ENCODE measurements at regions not wholly inside any gene's neighbourhood (a gene's known extent, or its start where the extent isn't known, plus 50 kb on each side); places are given as distances from the start of the nearest gene placed in this dataset.

DNA sequence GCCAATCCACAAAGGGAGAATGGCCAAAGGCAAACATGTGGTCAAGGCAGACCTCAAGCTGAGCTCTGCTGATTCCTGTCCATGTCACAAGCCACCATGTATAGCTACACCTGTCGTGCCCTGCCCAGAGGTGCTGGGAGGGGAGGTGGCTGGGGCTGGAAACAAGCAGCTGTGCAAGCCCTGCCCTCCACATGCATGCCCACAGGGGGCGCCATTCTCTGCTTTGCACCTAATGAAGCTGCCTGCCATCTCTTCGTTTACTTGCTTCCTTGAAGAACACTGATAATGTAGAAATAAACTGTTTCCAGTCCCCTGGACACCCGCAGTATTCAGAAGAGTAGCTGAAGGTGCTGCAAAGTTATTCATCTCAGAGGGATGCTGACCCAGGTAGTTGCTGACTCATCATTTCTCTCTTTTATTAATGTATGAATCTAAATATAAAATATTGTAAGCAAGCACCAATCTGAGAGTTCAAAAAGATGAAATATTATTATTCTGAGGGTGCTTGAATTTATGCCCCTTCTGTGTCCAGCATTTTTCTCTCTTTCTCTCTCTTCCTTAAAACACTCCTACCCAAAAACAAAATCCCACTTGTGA, 278.6 kb downstream of the ADGRA3 start:
- peaks cover 14% of the 10 kb centered on the region for H3K4me1 ChIP-seq (ENCODE audit: insufficient read depth, low read length)
- H3K79me2 ChIP-seq (ENCODE audit: insufficient read depth, low read length), result no peaks in the 10 kb centered on the region
- ChIA-PET POLR2A (no interaction called here), CTCF (ENCODE audit: low intra/inter-chr PET ratio, low total read pairs) (no interaction called here)
- no peak overlapping the region for H3K4me2 ChIP-seq (ENCODE audit: low read depth, low read length)
- no peak overlapping the region for H3K4me3 ChIP-seq (replicated peaks in 1 of 3; ENCODE audit: insufficient read depth in 1 of 3, low read depth in 2 of 3, low read length in 3 of 3)
- intact Hi-C loops (cut with micrococcal nuclease; ENCODE audit: unreplicated experiment), result loop anchor here (5.0 to 10.0 kb wide), 3 partner anchors 98 to 455 kb away; partner anchors contain the start of gene GBA3
- ATAC-seq, result peak; percentile 62
- H3K27ac ChIP-seq (ENCODE audit: extremely low read length, insufficient read depth, low read length), result no peak overlapping the region
- FAIRE-seq, result no peak
- no peaks in the 10 kb centered on the region; a peak in 1 of 5 replicates for H3K27me3 ChIP-seq (ENCODE audit: control insufficient read depth in 1 of 2, insufficient read depth in 2 of 2, low read length in 2 of 2)
- H2AFZ ChIP-seq (ENCODE audit: low read length), result no peak overlapping the region
- no TSS peak for BruUV-seq (replicated peaks)
- no peaks in the 10 kb centered on the region for H4K20me1 ChIP-seq (ENCODE audit: insufficient read depth, low read length)
- DNase-seq (ENCODE audit: low spot score), result peak; percentile 15
- H3K9me3 ChIP-seq (ENCODE audit: low read length), result no peaks in the 10 kb centered on the region
- in situ Hi-C loops (cut with HindIII; ENCODE audit: extremely low pct_ligation_motif_present, low pct_unique_long_range_greater_than_20kb), result no loop called here
- WGBS (ENCODE audit: low lambda C conversion rate), result 10% methylated on average over 2 of the region's 4 CpGs
- no peaks in the 10 kb centered on the region for H3K36me3 ChIP-seq (replicated peaks in 1 of 2; ENCODE audit: control insufficient read depth in 1 of 2, insufficient read depth in 2 of 2, low read length in 2 of 2)
- H3K9ac ChIP-seq (ENCODE audit: insufficient read depth, low read depth, low read length), result no peak overlapping the region
- TF ChIP-seq ZNF766 (CRISPR knock-in tag; IDR thresholded peaks at IDR 0.05; ENCODE audit: borderline replicate concordance) (no peak), KMT2A (CRISPR knock-in tag; IDR thresholded peaks at IDR 0.05) (no peak), ZNF615 (CRISPR knock-in tag; IDR thresholded peaks at IDR 0.05; ENCODE audit: borderline replicate concordance) (no peak), STAG1 (CRISPR knock-in tag; IDR thresholded peaks at IDR 0.05) (peak; percentile 44), KLF13 (CRISPR knock-in tag; IDR thresholded peaks at IDR 0.05) (no peak), NAIF1 (CRISPR knock-in tag; IDR thresholded peaks at IDR 0.05; ENCODE audit: borderline replicate concordance) (no peak), XBP1 (CRISPR knock-in tag; IDR thresholded peaks at IDR 0.05) (no peak), SRY (CRISPR knock-in tag; IDR thresholded peaks at IDR 0.05) (no peak), MAFK (conservative IDR thresholded peaks at IDR 0.05 in 1 of 2, IDR thresholded peaks at IDR 0.05 in 1 of 2; ENCODE audit: low read length in 2 of 2) (peak; percentile 98 to 99), ISL2 (CRISPR knock-in tag; IDR thresholded peaks at IDR 0.05) (no peak), MAFF (IDR thresholded peaks at IDR 0.05; ENCODE audit: low read depth, low read length) (peak; percentile 99), ZNF614 (CRISPR knock-in tag; IDR thresholded peaks at IDR 0.05; ENCODE audit: borderline replicate concordance) (no peak), ZNF33A (CRISPR knock-in tag; IDR thresholded peaks at IDR 0.05; ENCODE audit: borderline replicate concordance) (no peak)
- TF ChIP-seq, protein P1, sequence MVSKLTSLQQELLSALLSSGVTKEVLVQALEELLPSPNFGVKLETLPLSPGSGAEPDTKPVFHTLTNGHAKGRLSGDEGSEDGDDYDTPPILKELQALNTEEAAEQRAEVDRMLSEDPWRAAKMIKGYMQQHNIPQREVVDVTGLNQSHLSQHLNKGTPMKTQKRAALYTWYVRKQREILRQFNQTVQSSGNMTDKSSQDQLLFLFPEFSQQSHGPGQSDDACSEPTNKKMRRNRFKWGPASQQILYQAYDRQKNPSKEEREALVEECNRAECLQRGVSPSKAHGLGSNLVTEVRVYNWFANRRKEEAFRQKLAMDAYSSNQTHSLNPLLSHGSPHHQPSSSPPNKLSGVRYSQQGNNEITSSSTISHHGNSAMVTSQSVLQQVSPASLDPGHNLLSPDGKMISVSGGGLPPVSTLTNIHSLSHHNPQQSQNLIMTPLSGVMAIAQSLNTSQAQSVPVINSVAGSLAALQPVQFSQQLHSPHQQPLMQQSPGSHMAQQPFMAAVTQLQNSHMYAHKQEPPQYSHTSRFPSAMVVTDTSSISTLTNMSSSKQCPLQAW (CRISPR knock-in tag; IDR thresholded peaks at IDR 0.05), result no peak
- TF ChIP-seq, protein P2, sequence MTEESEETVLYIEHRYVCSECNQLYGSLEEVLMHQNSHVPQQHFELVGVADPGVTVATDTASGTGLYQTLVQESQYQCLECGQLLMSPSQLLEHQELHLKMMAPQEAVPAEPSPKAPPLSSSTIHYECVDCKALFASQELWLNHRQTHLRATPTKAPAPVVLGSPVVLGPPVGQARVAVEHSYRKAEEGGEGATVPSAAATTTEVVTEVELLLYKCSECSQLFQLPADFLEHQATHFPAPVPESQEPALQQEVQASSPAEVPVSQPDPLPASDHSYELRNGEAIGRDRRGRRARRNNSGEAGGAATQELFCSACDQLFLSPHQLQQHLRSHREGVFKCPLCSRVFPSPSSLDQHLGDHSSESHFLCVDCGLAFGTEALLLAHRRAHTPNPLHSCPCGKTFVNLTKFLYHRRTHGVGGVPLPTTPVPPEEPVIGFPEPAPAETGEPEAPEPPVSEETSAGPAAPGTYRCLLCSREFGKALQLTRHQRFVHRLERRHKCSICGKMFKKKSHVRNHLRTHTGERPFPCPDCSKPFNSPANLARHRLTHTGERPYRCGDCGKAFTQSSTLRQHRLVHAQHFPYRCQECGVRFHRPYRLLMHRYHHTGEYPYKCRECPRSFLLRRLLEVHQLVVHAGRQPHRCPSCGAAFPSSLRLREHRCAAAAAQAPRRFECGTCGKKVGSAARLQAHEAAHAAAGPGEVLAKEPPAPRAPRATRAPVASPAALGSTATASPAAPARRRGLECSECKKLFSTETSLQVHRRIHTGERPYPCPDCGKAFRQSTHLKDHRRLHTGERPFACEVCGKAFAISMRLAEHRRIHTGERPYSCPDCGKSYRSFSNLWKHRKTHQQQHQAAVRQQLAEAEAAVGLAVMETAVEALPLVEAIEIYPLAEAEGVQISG (CRISPR knock-in tag; IDR thresholded peaks at IDR 0.05), result no peak
- TF ChIP-seq, protein P3, sequence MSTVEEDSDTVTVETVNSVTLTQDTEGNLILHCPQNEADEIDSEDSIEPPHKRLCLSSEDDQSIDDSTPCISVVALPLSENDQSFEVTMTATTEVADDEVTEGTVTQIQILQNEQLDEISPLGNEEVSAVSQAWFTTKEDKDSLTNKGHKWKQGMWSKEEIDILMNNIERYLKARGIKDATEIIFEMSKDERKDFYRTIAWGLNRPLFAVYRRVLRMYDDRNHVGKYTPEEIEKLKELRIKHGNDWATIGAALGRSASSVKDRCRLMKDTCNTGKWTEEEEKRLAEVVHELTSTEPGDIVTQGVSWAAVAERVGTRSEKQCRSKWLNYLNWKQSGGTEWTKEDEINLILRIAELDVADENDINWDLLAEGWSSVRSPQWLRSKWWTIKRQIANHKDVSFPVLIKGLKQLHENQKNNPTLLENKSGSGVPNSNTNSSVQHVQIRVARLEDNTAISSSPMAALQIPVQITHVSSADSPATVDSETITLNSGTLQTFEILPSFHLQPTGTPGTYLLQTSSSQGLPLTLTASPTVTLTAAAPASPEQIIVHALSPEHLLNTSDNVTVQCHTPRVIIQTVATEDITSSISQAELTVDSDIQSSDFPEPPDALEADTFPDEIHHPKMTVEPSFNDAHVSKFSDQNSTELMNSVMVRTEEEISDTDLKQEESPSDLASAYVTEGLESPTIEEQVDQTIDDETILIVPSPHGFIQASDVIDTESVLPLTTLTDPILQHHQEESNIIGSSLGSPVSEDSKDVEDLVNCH (CRISPR knock-in tag; IDR thresholded peaks at IDR 0.05), result no peak
- TF ChIP-seq, protein P4, sequence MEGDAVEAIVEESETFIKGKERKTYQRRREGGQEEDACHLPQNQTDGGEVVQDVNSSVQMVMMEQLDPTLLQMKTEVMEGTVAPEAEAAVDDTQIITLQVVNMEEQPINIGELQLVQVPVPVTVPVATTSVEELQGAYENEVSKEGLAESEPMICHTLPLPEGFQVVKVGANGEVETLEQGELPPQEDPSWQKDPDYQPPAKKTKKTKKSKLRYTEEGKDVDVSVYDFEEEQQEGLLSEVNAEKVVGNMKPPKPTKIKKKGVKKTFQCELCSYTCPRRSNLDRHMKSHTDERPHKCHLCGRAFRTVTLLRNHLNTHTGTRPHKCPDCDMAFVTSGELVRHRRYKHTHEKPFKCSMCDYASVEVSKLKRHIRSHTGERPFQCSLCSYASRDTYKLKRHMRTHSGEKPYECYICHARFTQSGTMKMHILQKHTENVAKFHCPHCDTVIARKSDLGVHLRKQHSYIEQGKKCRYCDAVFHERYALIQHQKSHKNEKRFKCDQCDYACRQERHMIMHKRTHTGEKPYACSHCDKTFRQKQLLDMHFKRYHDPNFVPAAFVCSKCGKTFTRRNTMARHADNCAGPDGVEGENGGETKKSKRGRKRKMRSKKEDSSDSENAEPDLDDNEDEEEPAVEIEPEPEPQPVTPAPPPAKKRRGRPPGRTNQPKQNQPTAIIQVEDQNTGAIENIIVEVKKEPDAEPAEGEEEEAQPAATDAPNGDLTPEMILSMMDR (CRISPR knock-in tag; IDR thresholded peaks at IDR 0.05), result peak; percentile 46
